ENCODE measurements at regions not wholly inside any gene's neighbourhood (a gene's known extent, or its start where the extent isn't known, plus 50 kb on each side); places are given as distances from the start of the nearest gene placed in this dataset.
A peak's percentile ranks its signal among the peaks of the same experiment; 100 is the strongest.
"Not testable (repeated sequence)": the region's sequence is repeated elsewhere in the genome, so short reads cannot be mapped to it uniquely, and the experiment has no call there.

GRCh38 chr3:36647423-36647853 is 116.9 kb downstream of the DCLK3 start:
- Histone ChIP-seq H3K56ac (ENCODE audit: low read length) (no peak overlapping the region), H3K27ac (ENCODE audit: low read depth, low read length) (no peak overlapping the region), H2BK15ac (replicated peaks; ENCODE audit: low read depth) (no peak overlapping the region), H3K4ac (ENCODE audit: low read depth, low read length) (no peak overlapping the region), H2AK5ac (ENCODE audit: low read length) (no peak overlapping the region), H3K4me1 (ENCODE audit: control insufficient read depth, low read depth, low read length) (no peaks in the 10 kb centered on the region), H4K5ac (ENCODE audit: low read length) (no peak overlapping the region), H3K4me2 (ENCODE audit: low read length) (no peak overlapping the region), H3K18ac (ENCODE audit: low read length) (no peak overlapping the region), H3K27me3 (ENCODE audit: insufficient read depth, low read length, poor library complexity) (no peaks in the 10 kb centered on the region), H2BK120ac (ENCODE audit: low read depth, low read length) (no peak overlapping the region), H4K8ac (ENCODE audit: low read depth, low read length) (no peak overlapping the region), H3K23ac (ENCODE audit: low read length) (no peak overlapping the region), H2BK5ac (ENCODE audit: low read length) (no peak overlapping the region), H3K36me3 (ENCODE audit: control insufficient read depth, insufficient read depth, low read length) (no peaks in the 10 kb centered on the region), H3K4me3 (ENCODE audit: low read length) (no peak overlapping the region), H3K79me2 (ENCODE audit: control insufficient read depth, insufficient read depth, low read length) (no peaks in the 10 kb centered on the region), H3K9ac (ENCODE audit: low read length) (no peak overlapping the region), H3K79me1 (ENCODE audit: low read length) (no peaks in the 10 kb centered on the region)
- no peak for DNase-seq
- WGBS (ENCODE audit: extremely low coverage, insufficient coverage, low lambda C conversion rate): no CpG with 5 or more reads among the region's 3 CpGs

GRCh38 chr3:36643192-36643591 is 121.2 kb downstream of the DCLK3 start:
- no peaks in the 10 kb centered on the region for H3K27me3 ChIP-seq (ENCODE audit: insufficient read depth, low read length, poor library complexity)
- no peak overlapping the region for H2BK15ac ChIP-seq (replicated peaks; ENCODE audit: low read depth)
- H3K56ac ChIP-seq (ENCODE audit: low read length): no peak overlapping the region

GRCh38 chr3:36635731-36636130 is 128.6 kb downstream of the DCLK3 start:
- no CpG with 5 or more reads among the region's 1 CpG for WGBS (ENCODE audit: extremely low coverage, insufficient coverage, low lambda C conversion rate)

More at GRCh38 chr3:36643192-36643591, 121.2 kb downstream of the DCLK3 start:
- Histone ChIP-seq H3K27ac (ENCODE audit: low read depth, low read length) (no peak overlapping the region), H3K4me2 (ENCODE audit: low read length) (no peak overlapping the region), H3K9ac (ENCODE audit: low read length) (no peak overlapping the region), H2AK5ac (ENCODE audit: low read length) (no peak overlapping the region), H4K5ac (ENCODE audit: low read length) (no peak overlapping the region), H3K4me3 (ENCODE audit: low read length) (no peak overlapping the region), H2BK5ac (ENCODE audit: low read length) (no peak overlapping the region), H3K79me2 (ENCODE audit: control insufficient read depth, insufficient read depth, low read length) (no peaks in the 10 kb centered on the region), H4K8ac (ENCODE audit: low read depth, low read length) (no peak overlapping the region), H3K36me3 (ENCODE audit: control insufficient read depth, insufficient read depth, low read length) (no peaks in the 10 kb centered on the region), H3K18ac (ENCODE audit: low read length) (no peak overlapping the region), H2BK120ac (ENCODE audit: low read depth, low read length) (no peak overlapping the region), H3K4ac (ENCODE audit: low read depth, low read length) (no peak overlapping the region), H3K23ac (ENCODE audit: low read length) (no peak overlapping the region), H3K4me1 (ENCODE audit: control insufficient read depth, low read depth, low read length) (no peaks in the 10 kb centered on the region), H3K79me1 (ENCODE audit: low read length) (no peaks in the 10 kb centered on the region)
- no CpG with 5 or more reads among the region's 8 CpGs for WGBS (ENCODE audit: extremely low coverage, insufficient coverage, low lambda C conversion rate)
- no peak for DNase-seq

GRCh38 chr3:36633897-36634296 is 130.5 kb downstream of the DCLK3 start:
- H4K8ac ChIP-seq (ENCODE audit: low read depth, low read length); H3K36me3 ChIP-seq (ENCODE audit: control insufficient read depth, insufficient read depth, low read length); H4K5ac ChIP-seq (ENCODE audit: low read length); H2BK5ac ChIP-seq (ENCODE audit: low read length); H3K4me1 ChIP-seq (ENCODE audit: control insufficient read depth, low read depth, low read length); H3K79me2 ChIP-seq (ENCODE audit: control insufficient read depth, insufficient read depth, low read length); H3K56ac ChIP-seq (ENCODE audit: low read length); H2AK5ac ChIP-seq (ENCODE audit: low read length); H3K4ac ChIP-seq (ENCODE audit: low read depth, low read length); H3K9ac ChIP-seq (ENCODE audit: low read length); H3K79me1 ChIP-seq (ENCODE audit: low read length); H3K4me3 ChIP-seq (ENCODE audit: low read length); DNase-seq; H2BK120ac ChIP-seq (ENCODE audit: low read depth, low read length); H3K18ac ChIP-seq (ENCODE audit: low read length); H3K27me3 ChIP-seq (ENCODE audit: insufficient read depth, low read length, poor library complexity); H3K23ac ChIP-seq (ENCODE audit: low read length); H3K4me2 ChIP-seq (ENCODE audit: low read length); H2BK15ac ChIP-seq (replicated peaks; ENCODE audit: low read depth); H3K27ac ChIP-seq (ENCODE audit: low read depth, low read length): not testable (repeated sequence)
- WGBS (ENCODE audit: extremely low coverage, insufficient coverage, low lambda C conversion rate): no CpG with 5 or more reads among the region's 39 CpGs

More at GRCh38 chr3:36635731-36636130, 128.6 kb downstream of the DCLK3 start:
- H4K5ac ChIP-seq (ENCODE audit: low read length): no peak overlapping the region
- no peaks in the 10 kb centered on the region for H3K27me3 ChIP-seq (ENCODE audit: insufficient read depth, low read length, poor library complexity)
- H3K56ac ChIP-seq (ENCODE audit: low read length): no peak overlapping the region
- H3K4me3 ChIP-seq (ENCODE audit: low read length): no peak overlapping the region
- H3K18ac ChIP-seq (ENCODE audit: low read length): no peak overlapping the region
- H3K27ac ChIP-seq (ENCODE audit: low read depth, low read length): no peak overlapping the region
- no peaks in the 10 kb centered on the region for H3K4me1 ChIP-seq (ENCODE audit: control insufficient read depth, low read depth, low read length)
- H4K8ac ChIP-seq (ENCODE audit: low read depth, low read length): no peak overlapping the region
- H3K4me2 ChIP-seq (ENCODE audit: low read length): no peak overlapping the region
- no peaks in the 10 kb centered on the region for H3K79me2 ChIP-seq (ENCODE audit: control insufficient read depth, insufficient read depth, low read length)
- no peaks in the 10 kb centered on the region for H3K36me3 ChIP-seq (ENCODE audit: control insufficient read depth, insufficient read depth, low read length)
- no peak overlapping the region for H2BK15ac ChIP-seq (replicated peaks; ENCODE audit: low read depth)
- no peaks in the 10 kb centered on the region for H3K79me1 ChIP-seq (ENCODE audit: low read length)
- H2AK5ac ChIP-seq (ENCODE audit: low read length): no peak overlapping the region
- no peak overlapping the region for H3K4ac ChIP-seq (ENCODE audit: low read depth, low read length)
- no peak for DNase-seq
- H3K23ac ChIP-seq (ENCODE audit: low read length): no peak overlapping the region
- H2BK120ac ChIP-seq (ENCODE audit: low read depth, low read length): no peak overlapping the region
- no peak overlapping the region for H2BK5ac ChIP-seq (ENCODE audit: low read length)
- H3K9ac ChIP-seq (ENCODE audit: low read length): no peak overlapping the region

- Histone ChIP-seq H3K4me3 (ENCODE audit: low read length) (no peak overlapping the region), H3K23ac (ENCODE audit: low read length) (no peak overlapping the region), H3K4me2 (ENCODE audit: low read length) (no peak overlapping the region), H4K5ac (ENCODE audit: low read length) (no peak overlapping the region), H2BK120ac (ENCODE audit: low read depth, low read length) (no peak overlapping the region), H2BK5ac (ENCODE audit: low read length) (no peak overlapping the region), H2AK5ac (ENCODE audit: low read length) (no peak overlapping the region), H3K56ac (ENCODE audit: low read length) (no peak overlapping the region), H3K27me3 (ENCODE audit: insufficient read depth, low read length, poor library complexity) (no peaks in the 10 kb centered on the region), H3K79me1 (ENCODE audit: low read length) (no peaks in the 10 kb centered on the region), H3K9ac (ENCODE audit: low read length) (no peak overlapping the region), H3K27ac (ENCODE audit: low read depth, low read length) (no peak overlapping the region), H3K4ac (ENCODE audit: low read depth, low read length) (no peak overlapping the region), H3K79me2 (ENCODE audit: control insufficient read depth, insufficient read depth, low read length) (no peaks in the 10 kb centered on the region), H3K36me3 (ENCODE audit: control insufficient read depth, insufficient read depth, low read length) (no peaks in the 10 kb centered on the region), H4K8ac (ENCODE audit: low read depth, low read length) (no peak overlapping the region), H3K18ac (ENCODE audit: low read length) (no peak overlapping the region), H2BK15ac (replicated peaks; ENCODE audit: low read depth) (no peak overlapping the region), H3K4me1 (ENCODE audit: control insufficient read depth, low read depth, low read length) (no peaks in the 10 kb centered on the region)
- no CpG with 5 or more reads among the region's 5 CpGs for WGBS (ENCODE audit: extremely low coverage, insufficient coverage, low lambda C conversion rate)
- DNase-seq: no peak
Observed at GRCh38 chr3:36633060-36633459, 131.3 kb downstream of the DCLK3 start.

GRCh38 chr3:36631549-36631948 is 132.8 kb downstream of the DCLK3 start:
- H3K4me2 ChIP-seq (ENCODE audit: low read length): no peak overlapping the region
- no peaks in the 10 kb centered on the region for H3K79me2 ChIP-seq (ENCODE audit: control insufficient read depth, insufficient read depth, low read length)
- no peak overlapping the region for H3K4me3 ChIP-seq (ENCODE audit: low read length)
- no peaks in the 10 kb centered on the region for H3K27me3 ChIP-seq (ENCODE audit: insufficient read depth, low read length, poor library complexity)
- WGBS (ENCODE audit: extremely low coverage, insufficient coverage, low lambda C conversion rate): no CpG with 5 or more reads among the region's 4 CpGs
- DNase-seq: peak; percentile 7
- no peak overlapping the region for H2BK15ac ChIP-seq (replicated peaks; ENCODE audit: low read depth)
- H4K8ac ChIP-seq (ENCODE audit: low read depth, low read length): no peak overlapping the region
- H2AK5ac ChIP-seq (ENCODE audit: low read length): no peak overlapping the region
- no peak overlapping the region for H3K56ac ChIP-seq (ENCODE audit: low read length)
- no peak overlapping the region for H3K4ac ChIP-seq (ENCODE audit: low read depth, low read length)
- no peak overlapping the region for H4K5ac ChIP-seq (ENCODE audit: low read length)
- no peaks in the 10 kb centered on the region for H3K79me1 ChIP-seq (ENCODE audit: low read length)
- H3K27ac ChIP-seq (ENCODE audit: low read depth, low read length): no peak overlapping the region
- no peak overlapping the region for H2BK120ac ChIP-seq (ENCODE audit: low read depth, low read length)
- H2BK5ac ChIP-seq (ENCODE audit: low read length): no peak overlapping the region
- no peaks in the 10 kb centered on the region for H3K36me3 ChIP-seq (ENCODE audit: control insufficient read depth, insufficient read depth, low read length)
- H3K9ac ChIP-seq (ENCODE audit: low read length): no peak overlapping the region
- no peaks in the 10 kb centered on the region for H3K4me1 ChIP-seq (ENCODE audit: control insufficient read depth, low read depth, low read length)
- no peak overlapping the region for H3K18ac ChIP-seq (ENCODE audit: low read length)
- H3K23ac ChIP-seq (ENCODE audit: low read length): no peak overlapping the region

Data from mesendoderm (in vitro differentiated cells).